H1 (cell line): ENCODE measurements at regions not wholly inside any gene's neighbourhood (a gene's known extent, or its start where the extent isn't known, plus 50 kb on each side); places are given as distances from the start of the nearest gene placed in this dataset.

ENCODE experiments used
- CTCF ChIA-PET: fragments of 300-600 bp; sonication (Branson Sonifier 250); formaldehyde crosslinking; loops from one replicate; lab custom pipeline; 2021; ENCODE audit not compliant: partially characterized antibody; lab: Charles Lee
- POLR2A ChIA-PET: fragments of 300-600 bp; sonication (Branson Sonifier 250); formaldehyde crosslinking; loops from one replicate; lab custom pipeline; 2021; ENCODE audit warnings: inconsistent platforms; ENCODE audit not compliant: partially characterized antibody; lab: Charles Lee
- DNase-seq, 2 experiments: peaks; one replicate each; pipeline versions ENCODE4 v3.0.0 to v3.0.0-alpha.2; 2010 to 2022; ENCODE audit warnings: low spot score in 2 of 2, low read depth in 1 of 2, mixed read lengths in 1 of 2
- FAIRE-seq: peaks from 2 replicates; lab custom pipeline; 2011; peaks lifted over from hg19 to GRCh38; lab: Jason Lieb, UNC
- H2AFZ ChIP-seq: 2 replicates; pipeline ENCODE4 v1.8.1; 2012; ENCODE audit warnings: low read length, inconsistent platforms
- H2AK5ac ChIP-seq: 2 replicates; pipeline ENCODE4 v1.6.1; 2013; ENCODE audit warnings: low read depth, low read length
- H2BK120ac ChIP-seq: replicated peaks from 2 replicates; pipeline ENCODE3; 2013; ENCODE audit warnings: low read depth, low read length, inconsistent platforms
- H2BK12ac ChIP-seq: 2 replicates; pipeline ENCODE4 v1.6.1; 2013; ENCODE audit warnings: low read depth, low read length
- H2BK15ac ChIP-seq: 2 replicates; pipeline ENCODE4 v1.6.1; 2013; ENCODE audit warnings: low read length
- H2BK20ac ChIP-seq: 2 replicates; pipeline ENCODE4 v1.6.1; 2013; ENCODE audit warnings: low read length
- H2BK5ac ChIP-seq: 2 replicates; pipeline ENCODE4 v1.6.1; 2013; ENCODE audit warnings: low read depth, low read length
- H3K14ac ChIP-seq: 2 replicates; pipeline ENCODE4 v1.6.1; 2013; ENCODE audit warnings: inconsistent platforms; ENCODE audit not compliant: insufficient read length
- H3K18ac ChIP-seq: 2 replicates; pipeline ENCODE4 v1.6.1; 2013; ENCODE audit warnings: low read length; ENCODE audit errors: extremely low read depth
- H3K23ac ChIP-seq: 2 replicates; pipeline ENCODE4 v1.6.1; 2013; ENCODE audit warnings: inconsistent platforms; ENCODE audit not compliant: insufficient read length
- H3K23me2 ChIP-seq: 2 replicates; pipeline ENCODE4 v1.6.1; 2013; ENCODE audit warnings: low read depth, low read length
- H3K27ac ChIP-seq: 2 replicates; pipeline ENCODE4 v1.6.1; 2011; ENCODE audit warnings: low read depth, low read length, inconsistent platforms
- H3K27me3 ChIP-seq, 4 experiments: replicated peaks in 1 of 4; 1 replicate in 1 of 4; 2 replicates in 3 of 4; pipeline versions ENCODE4 v1.6.1 to v1.8.1; 2011 to 2013; ENCODE audit warnings: low read length in 3 of 4, mild to moderate bottlenecking in 3 of 4, inconsistent platforms in 2 of 4, mixed read lengths in 2 of 4, moderate library complexity in 1 of 4; ENCODE audit not compliant: control insufficient read depth in 3 of 4, insufficient read depth in 3 of 4; ENCODE audit errors: extremely low read depth in 1 of 4
- H3K36me3 ChIP-seq, 4 experiments: 2 replicates each; pipeline versions ENCODE4 v1.6.1 to v1.8.1; 2011 to 2013; ENCODE audit warnings: mild to moderate bottlenecking in 4 of 4, low read length in 3 of 4, moderate library complexity in 2 of 4, control low read depth in 1 of 4, inconsistent platforms in 1 of 4; ENCODE audit not compliant: insufficient read depth in 4 of 4, control insufficient read depth in 2 of 4
- H3K4ac ChIP-seq: replicated peaks from 2 replicates; pipeline ENCODE3; 2013; ENCODE audit warnings: low read length, low read depth, mixed read lengths, inconsistent platforms; ENCODE audit not compliant: insufficient read length
- H3K4me1 ChIP-seq, 4 experiments: replicated peaks in 1 of 4; 1 replicate in 1 of 4; 2 replicates in 3 of 4; pipeline versions ENCODE4 v1.6.1 to v1.8.1; 2011 to 2013; ENCODE audit warnings: low read length in 3 of 4, inconsistent platforms in 2 of 4, mixed read lengths in 1 of 4; ENCODE audit not compliant: insufficient read depth in 4 of 4, control insufficient read depth in 3 of 4
- H3K4me2 ChIP-seq, 2 experiments: 2 replicates each; pipeline versions ENCODE4 v1.6.1 to v1.8.1; 2011 to 2013; ENCODE audit warnings: low read depth in 2 of 2, low read length in 2 of 2, control low read depth in 1 of 2, inconsistent platforms in 1 of 2, mild to moderate bottlenecking in 1 of 2; ENCODE audit not compliant: insufficient read depth in 1 of 2
- H3K4me3 ChIP-seq, 4 experiments: fragments of 200-600, 300-600 bp in 1 of 4; sonication (generic), shearing (Covaris generic), sonication (Bioruptor Twin) in 1 of 4; 2 replicates each; pipeline versions ENCODE4 v1.5.1 to v1.8.1; 2011 to 2016; ENCODE audit warnings: low read length in 4 of 4, low read depth in 3 of 4, control low read depth in 2 of 4, inconsistent platforms in 2 of 4, mild to moderate bottlenecking in 2 of 4, mixed read lengths in 1 of 4, moderate library complexity in 1 of 4; ENCODE audit not compliant: insufficient read depth in 2 of 4; ENCODE audit errors: extremely low read depth in 1 of 4
- H3K56ac ChIP-seq: replicated peaks from 2 replicates; pipeline ENCODE3; 2013; ENCODE audit warnings: low read depth, mild to moderate bottlenecking, mixed read lengths, low read length, inconsistent platforms; ENCODE audit not compliant: insufficient read length
- H3K79me1 ChIP-seq: 2 replicates; pipeline ENCODE4 v1.6.1; 2013; ENCODE audit warnings: low read depth, low read length, control low read depth
- H3K79me2 ChIP-seq, 2 experiments: 2 replicates each; pipeline versions ENCODE4 v1.6.1 to v1.8.1; 2012 to 2013; ENCODE audit warnings: low read length in 2 of 2, mild to moderate bottlenecking in 2 of 2, inconsistent platforms in 1 of 2; ENCODE audit not compliant: insufficient read depth in 2 of 2, control insufficient read depth in 1 of 2
- H3K9ac ChIP-seq, 4 experiments: replicated peaks in 1 of 4; 1 replicate in 1 of 4; 2 replicates in 3 of 4; pipeline versions ENCODE4 v1.6.1 to v1.8.1; 2011 to 2013; ENCODE audit warnings: low read depth in 3 of 4, low read length in 3 of 4, control low read depth in 2 of 4, mild to moderate bottlenecking in 2 of 4, moderate library complexity in 2 of 4, inconsistent platforms in 1 of 4; ENCODE audit errors: extremely low read depth in 1 of 4
- H3K9me3 ChIP-seq, 2 experiments: 2 replicates each; pipeline versions ENCODE4 v1.6.1 to v1.8.1; 2012 to 2013; ENCODE audit warnings: mild to moderate bottlenecking in 2 of 2, moderate library complexity in 2 of 2, control low read depth in 1 of 2, inconsistent platforms in 1 of 2, low read depth in 1 of 2, low read length in 1 of 2, mixed read lengths in 1 of 2; ENCODE audit not compliant: insufficient read depth in 2 of 2
- H4K20me1 ChIP-seq, 2 experiments: replicated peaks in 1 of 2; 2 replicates each; pipeline versions ENCODE3 to v1.8.1; 2011 to 2013; ENCODE audit warnings: inconsistent platforms in 2 of 2, low read length in 2 of 2, mild to moderate bottlenecking in 1 of 2; ENCODE audit not compliant: insufficient read depth in 2 of 2, control insufficient read depth in 1 of 2
- H4K5ac ChIP-seq: 2 replicates; pipeline ENCODE4 v1.6.1; 2013; ENCODE audit warnings: low read length, low read depth, mixed read lengths, inconsistent platforms; ENCODE audit not compliant: insufficient read length
- H4K8ac ChIP-seq: 2 replicates; pipeline ENCODE4 v1.8.0; 2013; ENCODE audit warnings: mild to moderate bottlenecking, moderate library complexity, low read length, inconsistent platforms; ENCODE audit not compliant: insufficient read depth; ENCODE audit errors: extremely low read depth
- H4K91ac ChIP-seq: replicated peaks from 2 replicates; pipeline ENCODE3; 2013; ENCODE audit warnings: low read length, mixed read lengths, inconsistent platforms; ENCODE audit not compliant: insufficient read length
- PHF8 ChIP-seq: fragments of 200-600 bp; sonication (generic); conservative IDR thresholded peaks from 2 replicates; pipeline ENCODE4 v1.7.1; 2012; ENCODE audit warnings: low read depth, mild to moderate bottlenecking, inconsistent platforms, low read length, moderate library complexity
- WGBS, 2 experiments: shearing (Covaris generic) in 1 of 2; methylation state at CpG; one replicate each; pipeline versions ENCODE4 v1.1.6 to v1.1.7; 2013 to 2015; ENCODE audit warnings: low lambda C conversion rate in 2 of 2, mixed read lengths in 2 of 2, inconsistent platforms in 1 of 2, low coverage in 1 of 2, missing lambda C conversion rate in 1 of 2; ENCODE audit not compliant: insufficient replicate concordance in 2 of 2, insufficient coverage in 1 of 2, insufficient read length in 1 of 2; ENCODE audit errors: extremely low coverage in 1 of 2, missing lambda C conversion rate in 1 of 2; 5-methylcytosine and 5-hydroxymethylcytosine counted together

GRCh38 chr4:145339075-145339725 is 142.5 kb upstream of the SMAD1 start:
- Histone ChIP-seq H3K79me1 (no peaks in the 10 kb centered on the region), H2BK15ac (no peak overlapping the region), H3K23ac (no peak overlapping the region), H3K4me3 (no peak overlapping the region), H3K9me3 (no peaks in the 10 kb centered on the region), H3K18ac (no peak overlapping the region), H2BK5ac (no peak overlapping the region), H4K20me1 (no peaks in the 10 kb centered on the region), H3K14ac (no peak overlapping the region), H3K4ac (no peak overlapping the region), H2BK20ac (no peak overlapping the region), H3K79me2 (no peaks in the 10 kb centered on the region), H3K56ac (no peak overlapping the region), H2BK12ac (no peak overlapping the region), H2AFZ (no peak overlapping the region), H3K9ac (no peak overlapping the region), H3K23me2 (no peaks in the 10 kb centered on the region), H4K5ac (no peak overlapping the region), H4K8ac (no peak overlapping the region), H3K4me1 (no peaks in the 10 kb centered on the region), H4K91ac (no peak overlapping the region), H3K27ac (no peak overlapping the region), H3K27me3 (no peaks in the 10 kb centered on the region), H3K4me2 (no peak overlapping the region), H3K36me3 (no peaks in the 10 kb centered on the region), H2BK120ac (no peak overlapping the region), H2AK5ac (no peak overlapping the region)
- DNase-seq, result no peak
- no peak for TF ChIP-seq PHF8
- ChIA-PET POLR2A (no interaction called here), CTCF (no interaction called here)
- no peak for FAIRE-seq
- 92% methylated on average over 3 of the region's 3 CpGs; no CpG with 5 or more reads in 1 of the 2 experiments for WGBS, 2 experiments
